H1 (cell line): ENCODE measurements at regions not wholly inside any gene's neighbourhood (a gene's known extent, or its start where the extent isn't known, plus 50 kb on each side); places are given as distances from the start of the nearest gene placed in this dataset.

ENCODE experiments used
- HDAC2 ChIP-seq, 2 experiments: fragments of 300-600 bp in 1 of 2; sonication (generic) in 1 of 2; IDR thresholded peaks; 2 replicates each; pipeline ENCODE4 v1.6.1; 2011 to 2012; ENCODE audit warnings: low read depth in 2 of 2, low read length in 2 of 2, mild to moderate bottlenecking in 2 of 2, moderate library complexity in 2 of 2, borderline replicate concordance in 1 of 2, inconsistent platforms in 1 of 2

- TF ChIP-seq HDAC2 (IDR thresholded peaks at IDR 0.05; ENCODE audit: borderline replicate concordance in 1 of 2, low read depth in 2 of 2, low read length in 2 of 2) = no peak
Observed at GRCh38 chr2:67572721-67573435, 175.7 kb downstream of the ETAA1 start (continued).
